Upper lobe of right lung (tissue), 1 donor: ENCODE measurements at regions not wholly inside any gene's neighbourhood (a gene's known extent, or its start where the extent isn't known, plus 50 kb on each side); places are given as distances from the start of the nearest gene placed in this dataset.

ENCODE experiments used
- ATAC-seq: fragments of 200-7000 bp; cut with Tn5 transposase; one replicate; pipeline ENCODE4 v1.9.1; 2020; ENCODE audit warnings: mild to moderate bottlenecking, moderate library complexity
- DNase-seq: peaks from one replicate; pipeline ENCODE4 v3.0.0-alpha.2; 2020
- H3K27ac ChIP-seq: fragments of 200-600 bp; one replicate; pipeline ENCODE4 v1.8.0; 2022
- H3K27me3 ChIP-seq: fragments of 200-600 bp; one replicate; pipeline ENCODE4 v1.8.0; 2022; ENCODE audit warnings: mild to moderate bottlenecking
- H3K36me3 ChIP-seq: fragments of 200-600 bp; one replicate; pipeline ENCODE4 v1.8.0; 2022
- H3K4me1 ChIP-seq: fragments of 200-600 bp; one replicate; pipeline ENCODE4 v1.8.0; 2022
- H3K4me3 ChIP-seq: fragments of 200-600 bp; one replicate; pipeline ENCODE4 v1.8.0; 2022; ENCODE audit warnings: mild to moderate bottlenecking
- H3K9me3 ChIP-seq: fragments of 200-600 bp; one replicate; pipeline ENCODE4 v1.8.0; 2022
- intact Hi-C: fragments of 100-400 bp; cut with DNase I; formaldehyde crosslinking; loops from one replicate; pipeline ENCODE4 v1.11.0; 2022
- TF ChIP-seq, protein P1 (sequence below): fragments of 200-600 bp; IDR thresholded peaks from one replicate; pipeline ENCODE4 v1.8.0; 2022; ENCODE audit warnings: antibody characterized with exemption
- donor health status: DM: no; HTN: yes; CAD: no; lungs with severe emphysema.

DNA sequence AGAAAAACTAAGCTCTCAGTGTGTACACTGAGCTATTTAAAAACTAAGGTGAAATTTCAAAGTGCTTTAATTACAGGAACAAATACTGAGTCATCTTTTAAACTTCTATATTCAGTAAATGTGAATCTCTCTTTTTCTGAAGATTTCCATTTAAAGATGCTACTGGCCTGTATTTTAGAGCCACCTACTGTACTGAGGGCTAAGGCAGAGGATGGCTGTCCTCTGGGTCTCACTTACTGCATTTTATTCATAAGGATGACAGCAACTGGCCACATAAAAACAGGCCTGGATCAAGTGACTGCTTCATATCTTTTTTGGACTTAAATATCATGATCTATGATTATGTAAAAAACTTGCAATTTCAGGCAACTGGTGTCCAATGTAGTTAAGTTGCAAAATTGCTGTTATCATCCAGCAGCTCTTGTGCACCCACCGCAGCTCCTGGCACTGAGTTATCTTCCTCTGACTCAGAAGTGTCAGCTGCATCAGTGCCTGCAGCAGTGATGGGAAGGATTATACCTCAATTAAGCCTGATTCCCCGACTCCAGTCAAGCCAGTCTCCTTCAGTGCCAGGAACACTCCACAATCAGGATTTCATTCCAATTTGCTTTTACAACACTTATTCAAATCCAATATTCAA is 1073.7 kb downstream of the PDHA2 start:
- ATAC-seq, result no peak
- no peaks in the 10 kb centered on the region for H3K27me3 ChIP-seq
- no peaks in the 10 kb centered on the region for H3K9me3 ChIP-seq
- H3K4me1 ChIP-seq, result no peaks in the 10 kb centered on the region
- no peaks in the 10 kb centered on the region for H3K36me3 ChIP-seq
- TF ChIP-seq, protein P1, sequence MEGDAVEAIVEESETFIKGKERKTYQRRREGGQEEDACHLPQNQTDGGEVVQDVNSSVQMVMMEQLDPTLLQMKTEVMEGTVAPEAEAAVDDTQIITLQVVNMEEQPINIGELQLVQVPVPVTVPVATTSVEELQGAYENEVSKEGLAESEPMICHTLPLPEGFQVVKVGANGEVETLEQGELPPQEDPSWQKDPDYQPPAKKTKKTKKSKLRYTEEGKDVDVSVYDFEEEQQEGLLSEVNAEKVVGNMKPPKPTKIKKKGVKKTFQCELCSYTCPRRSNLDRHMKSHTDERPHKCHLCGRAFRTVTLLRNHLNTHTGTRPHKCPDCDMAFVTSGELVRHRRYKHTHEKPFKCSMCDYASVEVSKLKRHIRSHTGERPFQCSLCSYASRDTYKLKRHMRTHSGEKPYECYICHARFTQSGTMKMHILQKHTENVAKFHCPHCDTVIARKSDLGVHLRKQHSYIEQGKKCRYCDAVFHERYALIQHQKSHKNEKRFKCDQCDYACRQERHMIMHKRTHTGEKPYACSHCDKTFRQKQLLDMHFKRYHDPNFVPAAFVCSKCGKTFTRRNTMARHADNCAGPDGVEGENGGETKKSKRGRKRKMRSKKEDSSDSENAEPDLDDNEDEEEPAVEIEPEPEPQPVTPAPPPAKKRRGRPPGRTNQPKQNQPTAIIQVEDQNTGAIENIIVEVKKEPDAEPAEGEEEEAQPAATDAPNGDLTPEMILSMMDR, result no peak
- no peak overlapping the region for H3K4me3 ChIP-seq
- DNase-seq, result no peak
- intact Hi-C loops, result no loop called here
- H3K27ac ChIP-seq, result no peak overlapping the region

GRCh38 chr4:96916711-96917110 is 1076.8 kb downstream of the PDHA2 start:
- Histone ChIP-seq H3K4me3 (no peak overlapping the region), H3K36me3 (no peaks in the 10 kb centered on the region), H3K9me3 (peaks cover 4% of the 10 kb centered on the region), H3K27ac (no peak overlapping the region), H3K27me3 (no peaks in the 10 kb centered on the region), H3K4me1 (no peaks in the 10 kb centered on the region)
- intact Hi-C loops, result no loop called here
- ATAC-seq, result no peak
- TF ChIP-seq, protein P1, result no peak
- DNase-seq, result no peak

GRCh38 chr4:96936886-96937285 is 1097.0 kb downstream of the PDHA2 start:
- intact Hi-C loops, result no loop called here
- Histone ChIP-seq H3K36me3 (no peaks in the 10 kb centered on the region), H3K27ac (no peak overlapping the region), H3K27me3 (no peaks in the 10 kb centered on the region), H3K4me1 (no peaks in the 10 kb centered on the region), H3K4me3 (no peak overlapping the region), H3K9me3 (no peaks in the 10 kb centered on the region)
- no peak for DNase-seq
- TF ChIP-seq, protein P1, result no peak
- ATAC-seq, result no peak

DNA sequence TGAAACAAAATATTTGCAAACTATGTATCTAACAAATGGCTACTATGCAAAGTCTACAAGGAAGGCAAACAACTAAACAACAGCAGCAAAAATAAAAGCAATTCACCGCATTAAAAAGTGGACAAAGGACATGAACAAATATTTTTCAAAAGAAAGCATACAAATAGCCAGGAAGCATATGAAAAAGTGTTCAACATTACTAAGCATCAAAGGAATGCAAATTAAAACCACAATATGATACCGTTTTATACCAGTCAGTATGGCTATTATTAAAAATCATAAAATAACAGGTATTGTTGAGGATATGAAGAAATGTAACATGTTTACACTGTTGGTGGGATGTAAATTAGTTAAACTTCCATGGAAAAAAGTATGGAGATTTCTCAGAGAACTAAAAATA is 1106.7 kb downstream of the PDHA2 start:
- TF ChIP-seq, protein P1, result no peak
- intact Hi-C loops, result no loop called here
- Histone ChIP-seq H3K4me1 (no peaks in the 10 kb centered on the region), H3K27ac (no peak overlapping the region), H3K27me3 (no peaks in the 10 kb centered on the region), H3K36me3 (no peaks in the 10 kb centered on the region), H3K9me3 (no peaks in the 10 kb centered on the region), H3K4me3 (no peak overlapping the region)
- ATAC-seq, result no peak
- no peak for DNase-seq

DNA sequence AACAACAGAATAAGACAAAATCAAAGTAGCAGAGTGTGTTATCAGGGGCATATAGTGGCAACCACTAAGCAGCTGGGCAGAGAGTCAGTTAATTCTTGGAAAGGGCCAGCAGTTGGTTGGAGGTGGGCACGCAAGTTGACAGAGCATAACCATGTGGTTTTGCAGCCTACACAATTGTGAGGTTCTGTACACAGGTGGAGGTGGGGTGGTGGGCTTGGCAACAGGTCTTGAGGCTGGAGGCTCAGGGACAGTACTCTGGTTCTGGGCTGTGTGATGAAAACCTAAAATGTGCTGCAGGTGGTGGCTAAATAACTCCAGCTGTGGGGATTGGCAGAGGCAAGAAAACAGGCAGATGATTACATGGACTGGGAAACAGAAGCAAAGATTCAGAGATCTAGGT is 1112.7 kb downstream of the PDHA2 start:
- H3K9me3 ChIP-seq, result no peaks in the 10 kb centered on the region
- H3K4me1 ChIP-seq, result no peaks in the 10 kb centered on the region
- DNase-seq (no peak), ATAC-seq (no peak)
- TF ChIP-seq, protein P1, result no peak
- no peak overlapping the region for H3K27ac ChIP-seq
- no peak overlapping the region for H3K4me3 ChIP-seq
- H3K27me3 ChIP-seq, result no peaks in the 10 kb centered on the region
- intact Hi-C loops, result no loop called here
- no peaks in the 10 kb centered on the region for H3K36me3 ChIP-seq

DNA sequence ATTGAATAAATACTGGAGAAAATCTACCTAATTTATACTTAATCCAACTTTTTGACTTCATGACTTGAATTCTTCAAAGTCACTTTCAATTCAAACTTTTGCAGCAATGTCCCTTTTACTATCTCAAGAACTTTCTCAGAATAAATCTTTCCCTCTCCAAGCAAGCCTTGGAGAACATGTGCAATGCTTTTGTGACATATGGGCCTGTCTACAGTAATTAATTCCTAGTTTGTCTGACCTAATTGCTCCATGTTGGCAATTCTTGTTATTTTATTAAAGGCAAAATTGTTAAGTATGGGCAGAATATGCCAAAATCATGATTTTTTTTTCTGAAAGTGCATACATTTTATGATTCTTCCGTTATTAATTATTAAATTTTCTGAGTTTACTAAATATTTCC is 1115.3 kb downstream of the PDHA2 start:
- H3K27ac ChIP-seq, result no peak overlapping the region
- no peak for ATAC-seq
- TF ChIP-seq, protein P1, result no peak
- DNase-seq, result no peak
- intact Hi-C loops, result no loop called here
- H3K9me3 ChIP-seq, result no peaks in the 10 kb centered on the region
- no peak overlapping the region for H3K4me3 ChIP-seq
- H3K4me1 ChIP-seq, result no peaks in the 10 kb centered on the region
- no peaks in the 10 kb centered on the region for H3K27me3 ChIP-seq
- H3K36me3 ChIP-seq, result no peaks in the 10 kb centered on the region
